ENCODE measurements at regions not wholly inside any gene's neighbourhood (a gene's known extent, or its start where the extent isn't known, plus 50 kb on each side); places are given as distances from the start of the nearest gene placed in this dataset.
A peak's percentile ranks its signal among the peaks of the same experiment; 100 is the strongest.

DNA sequence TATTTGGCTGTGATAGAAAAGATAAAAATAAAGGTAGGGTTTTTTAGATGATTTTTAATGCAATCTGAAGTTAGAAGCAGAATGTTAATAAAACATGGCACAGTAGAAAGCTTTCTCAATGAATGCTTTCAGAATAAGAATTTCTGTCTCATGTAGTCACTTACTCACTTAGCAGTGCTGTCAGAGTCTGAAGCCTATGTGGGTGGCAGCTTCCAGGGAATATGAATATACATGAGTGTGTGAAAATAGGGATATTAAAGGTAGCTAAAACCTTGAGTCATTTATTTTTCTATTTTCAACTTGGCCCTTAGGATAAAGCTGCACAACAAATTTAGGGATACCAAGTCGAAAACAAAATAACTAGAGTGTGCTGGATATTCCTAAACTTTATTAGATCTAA lies 427.9 kb downstream of the AEBP2 start:
- TF ChIP-seq ZNF70 (CRISPR knock-in tag; IDR thresholded peaks at IDR 0.05) (no peak), SNAI2 (CRISPR knock-in tag; IDR thresholded peaks at IDR 0.05) (no peak), ISL1 (CRISPR knock-in tag; IDR thresholded peaks at IDR 0.05) (no peak), CREB5 (CRISPR knock-in tag; IDR thresholded peaks at IDR 0.05; ENCODE audit: low read depth) (no peak), OSR1 (CRISPR knock-in tag; IDR thresholded peaks at IDR 0.05) (no peak), ARNTL (CRISPR knock-in tag; IDR thresholded peaks at IDR 0.05; ENCODE audit: borderline replicate concordance, low read depth) (no peak), ZC3H10 (CRISPR knock-in tag; IDR thresholded peaks at IDR 0.05) (no peak), BACH2 (CRISPR knock-in tag; IDR thresholded peaks at IDR 0.05; ENCODE audit: borderline replicate concordance) (no peak), GLIS3 (CRISPR knock-in tag; IDR thresholded peaks at IDR 0.05) (no peak), TOX (CRISPR knock-in tag; IDR thresholded peaks at IDR 0.05; ENCODE audit: borderline replicate concordance) (no peak), CSDC2 (CRISPR knock-in tag; IDR thresholded peaks at IDR 0.05) (no peak)
- TF ChIP-seq, protein P1, sequence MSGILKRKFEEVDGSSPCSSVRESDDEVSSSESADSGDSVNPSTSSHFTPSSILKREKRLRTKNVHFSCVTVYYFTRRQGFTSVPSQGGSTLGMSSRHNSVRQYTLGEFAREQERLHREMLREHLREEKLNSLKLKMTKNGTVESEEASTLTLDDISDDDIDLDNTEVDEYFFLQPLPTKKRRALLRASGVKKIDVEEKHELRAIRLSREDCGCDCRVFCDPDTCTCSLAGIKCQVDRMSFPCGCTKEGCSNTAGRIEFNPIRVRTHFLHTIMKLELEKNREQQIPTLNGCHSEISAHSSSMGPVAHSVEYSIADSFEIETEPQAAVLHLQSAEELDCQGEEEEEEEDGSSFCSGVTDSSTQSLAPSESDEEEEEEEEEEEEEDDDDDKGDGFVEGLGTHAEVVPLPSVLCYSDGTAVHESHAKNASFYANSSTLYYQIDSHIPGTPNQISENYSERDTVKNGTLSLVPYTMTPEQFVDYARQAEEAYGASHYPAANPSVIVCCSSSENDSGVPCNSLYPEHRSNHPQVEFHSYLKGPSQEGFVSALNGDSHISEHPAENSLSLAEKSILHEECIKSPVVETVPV (CRISPR knock-in tag; IDR thresholded peaks at IDR 0.05) = no peak
- 0 out of 3 replicates have a peak, but pooled peaks have one; percentile 33 for ATAC-seq

DNA sequence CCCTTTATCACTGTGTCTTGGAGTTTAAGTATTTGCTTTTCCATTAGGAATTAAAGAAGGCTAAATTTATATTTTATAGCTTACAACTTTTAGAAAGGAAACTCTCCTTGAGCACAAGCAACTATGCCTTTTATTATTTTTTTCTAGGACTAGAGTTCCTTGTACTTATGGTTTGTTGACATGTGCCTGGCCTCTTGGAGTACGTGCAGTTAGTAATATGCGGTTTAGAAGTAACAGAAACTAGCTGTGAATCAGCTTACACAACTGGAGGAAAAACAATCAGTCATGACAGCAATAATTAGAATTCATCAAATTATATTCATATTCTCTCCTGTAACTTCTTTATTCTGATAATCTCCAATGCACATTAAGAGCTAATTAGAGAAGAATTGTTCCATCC lies 428.7 kb downstream of the AEBP2 start:
- no peak for ATAC-seq
- TF ChIP-seq POU6F1 (CRISPR knock-in tag; IDR thresholded peaks at IDR 0.05; ENCODE audit: borderline replicate concordance, low read depth) (no peak), PPARA (CRISPR knock-in tag; IDR thresholded peaks at IDR 0.05; ENCODE audit: borderline replicate concordance) (no peak), CREB5 (CRISPR knock-in tag; IDR thresholded peaks at IDR 0.05; ENCODE audit: low read depth) (no peak), TOX (CRISPR knock-in tag; IDR thresholded peaks at IDR 0.05; ENCODE audit: borderline replicate concordance) (no peak), BACH2 (CRISPR knock-in tag; IDR thresholded peaks at IDR 0.05; ENCODE audit: borderline replicate concordance) (no peak), ZFP30 (CRISPR knock-in tag; IDR thresholded peaks at IDR 0.05) (no peak), ESRRG (CRISPR knock-in tag; IDR thresholded peaks at IDR 0.05) (no peak), ZNF8 (CRISPR knock-in tag; IDR thresholded peaks at IDR 0.05) (no peak), ZNF70 (CRISPR knock-in tag; IDR thresholded peaks at IDR 0.05) (no peak), SNAI2 (CRISPR knock-in tag; IDR thresholded peaks at IDR 0.05) (no peak), ZC3H10 (CRISPR knock-in tag; IDR thresholded peaks at IDR 0.05) (no peak), ZNF565 (CRISPR knock-in tag; conservative IDR thresholded peaks at IDR 0.05; ENCODE audit: low read depth) (no peak), TCF4 (CRISPR knock-in tag; IDR thresholded peaks at IDR 0.05; ENCODE audit: borderline replicate concordance) (no peak)
- TF ChIP-seq, protein P1 (CRISPR knock-in tag; IDR thresholded peaks at IDR 0.05) = no peak

DNA sequence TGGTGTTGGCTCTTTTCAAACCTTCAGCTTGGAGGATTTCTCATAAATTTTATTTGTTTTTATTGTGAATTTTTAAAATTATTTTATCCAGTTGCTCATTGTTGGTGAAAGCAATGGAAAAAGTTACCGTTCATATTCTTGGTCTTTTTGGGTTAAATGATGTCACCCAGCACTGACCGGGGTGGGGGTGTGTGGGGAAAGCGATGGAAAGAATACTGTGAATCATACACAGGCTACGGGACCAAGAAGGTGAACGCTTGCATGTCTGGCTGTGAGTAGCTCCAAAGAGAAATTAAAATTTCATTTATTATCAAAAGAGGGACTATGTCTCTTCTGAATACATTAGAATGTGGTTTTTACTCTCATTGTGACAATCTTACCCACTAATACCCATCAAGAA lies 430.1 kb downstream of the AEBP2 start:
- no peak for ATAC-seq
- TF ChIP-seq CREB5 (CRISPR knock-in tag; IDR thresholded peaks at IDR 0.05; ENCODE audit: low read depth) (no peak), ZNF70 (CRISPR knock-in tag; IDR thresholded peaks at IDR 0.05) (no peak), ESRRG (CRISPR knock-in tag; IDR thresholded peaks at IDR 0.05) (no peak), TCF4 (CRISPR knock-in tag; IDR thresholded peaks at IDR 0.05; ENCODE audit: borderline replicate concordance) (no peak), ARNTL (CRISPR knock-in tag; IDR thresholded peaks at IDR 0.05; ENCODE audit: borderline replicate concordance, low read depth) (no peak), ZNF565 (CRISPR knock-in tag; conservative IDR thresholded peaks at IDR 0.05; ENCODE audit: low read depth) (no peak), TSHZ2 (CRISPR knock-in tag; IDR thresholded peaks at IDR 0.05) (no peak), ISL1 (CRISPR knock-in tag; IDR thresholded peaks at IDR 0.05) (no peak), SNAI2 (CRISPR knock-in tag; IDR thresholded peaks at IDR 0.05) (no peak), CSDC2 (CRISPR knock-in tag; IDR thresholded peaks at IDR 0.05) (no peak), PPARA (CRISPR knock-in tag; IDR thresholded peaks at IDR 0.05; ENCODE audit: borderline replicate concordance) (no peak)

Measured in SK-N-SH treated with all-trans-retinoic acid at 6 μM for 48 hours (cell line).